Sigmoid colon (tissue), 4 donors: ENCODE measurements at regions not wholly inside any gene's neighbourhood (a gene's known extent, or its start where the extent isn't known, plus 50 kb on each side); places are given as distances from the start of the nearest gene placed in this dataset.

Experiments
- EP300 ChIP-seq, 4 donors: sonication (generic); formaldehyde crosslinking; IDR thresholded peaks; one replicate each; pipeline ENCODE4 v1.6.1; 2017; ENCODE audit warnings: antibody characterized with exemption in 4 of 4
- TF ChIP-seq, protein P1 (sequence below), 4 experiments: fragments of 450-650 bp in 3 of 4; fragments of 200-600 bp in 1 of 4; IDR thresholded peaks; one replicate each; pipeline ENCODE4 v1.5.1; 2016 to 2019; ENCODE audit warnings: antibody characterized with exemption in 4 of 4, mild to moderate bottlenecking in 3 of 4, moderate library complexity in 2 of 4

GRCh38 chr2:123045713-123046112, 979.4 kb upstream of the CNTNAP5 start:
- TF ChIP-seq EP300 (IDR thresholded peaks at IDR 0.05) = no peak
- TF ChIP-seq, protein P1, sequence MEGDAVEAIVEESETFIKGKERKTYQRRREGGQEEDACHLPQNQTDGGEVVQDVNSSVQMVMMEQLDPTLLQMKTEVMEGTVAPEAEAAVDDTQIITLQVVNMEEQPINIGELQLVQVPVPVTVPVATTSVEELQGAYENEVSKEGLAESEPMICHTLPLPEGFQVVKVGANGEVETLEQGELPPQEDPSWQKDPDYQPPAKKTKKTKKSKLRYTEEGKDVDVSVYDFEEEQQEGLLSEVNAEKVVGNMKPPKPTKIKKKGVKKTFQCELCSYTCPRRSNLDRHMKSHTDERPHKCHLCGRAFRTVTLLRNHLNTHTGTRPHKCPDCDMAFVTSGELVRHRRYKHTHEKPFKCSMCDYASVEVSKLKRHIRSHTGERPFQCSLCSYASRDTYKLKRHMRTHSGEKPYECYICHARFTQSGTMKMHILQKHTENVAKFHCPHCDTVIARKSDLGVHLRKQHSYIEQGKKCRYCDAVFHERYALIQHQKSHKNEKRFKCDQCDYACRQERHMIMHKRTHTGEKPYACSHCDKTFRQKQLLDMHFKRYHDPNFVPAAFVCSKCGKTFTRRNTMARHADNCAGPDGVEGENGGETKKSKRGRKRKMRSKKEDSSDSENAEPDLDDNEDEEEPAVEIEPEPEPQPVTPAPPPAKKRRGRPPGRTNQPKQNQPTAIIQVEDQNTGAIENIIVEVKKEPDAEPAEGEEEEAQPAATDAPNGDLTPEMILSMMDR (IDR thresholded peaks at IDR 0.05) = no peak
